NB4 (cell line): ENCODE measurements at regions not wholly inside any gene's neighbourhood (a gene's known extent, or its start where the extent isn't known, plus 50 kb on each side); places are given as distances from the start of the nearest gene placed in this dataset.
"Not testable (repeated sequence)": the region's sequence is repeated elsewhere in the genome, so short reads cannot be mapped to it uniquely, and the experiment has no call there.

ENCODE experiments used
- DNase-seq: peaks from one replicate; pipeline ENCODE4 v3.0.0; 2010; ENCODE audit warnings: low read depth
- H3K4me3 ChIP-seq: one replicate; pipeline ENCODE4 v1.5.1; 2011; ENCODE audit warnings: mild to moderate bottlenecking, low read depth, low read length, moderate library complexity
- CTCF ChIP-seq: IDR thresholded peaks from one replicate; pipeline ENCODE4 v1.5.1; 2012; ENCODE audit warnings: low read depth, low read length
- MAX ChIP-seq: IDR thresholded peaks from 2 replicates; pipeline ENCODE4 v1.6.1; 2011; ENCODE audit warnings: low read depth, low read length
- MYC ChIP-seq: IDR thresholded peaks from 2 replicates; pipeline ENCODE4 v1.6.1; 2011; ENCODE audit warnings: low read depth, low read length
- POLR2A ChIP-seq: IDR thresholded peaks from 2 replicates; pipeline ENCODE4 v1.6.1; 2011; ENCODE audit warnings: mild to moderate bottlenecking; ENCODE audit not compliant: insufficient read length; ENCODE audit errors: extremely low read depth

DNA sequence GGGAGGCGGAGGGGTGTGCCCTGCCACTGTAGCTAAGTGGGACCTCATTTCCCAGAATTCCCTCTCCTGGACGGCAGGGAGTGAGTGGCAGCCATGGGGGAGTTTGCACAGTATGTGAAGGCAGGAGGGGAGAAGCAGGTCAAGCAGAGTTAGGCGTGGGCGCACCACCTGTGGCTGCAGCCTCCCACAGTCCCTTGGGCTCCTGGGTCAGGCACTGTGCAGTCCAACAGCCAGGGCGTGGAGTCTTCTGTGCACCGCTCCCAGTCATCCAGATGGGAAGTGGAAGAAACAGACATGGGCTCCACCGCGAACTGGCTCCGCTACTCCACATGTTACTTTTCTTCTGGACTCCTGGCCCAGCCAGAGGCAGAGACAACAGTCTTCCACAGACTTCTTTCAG is 85.4 kb upstream of the TIAM1 start:
- no peak overlapping the region for H3K4me3 ChIP-seq
- no peak for TF ChIP-seq CTCF
- no peak for TF ChIP-seq MYC
- TF ChIP-seq POLR2A, result no peak
- no peak for TF ChIP-seq MAX
- no peak for DNase-seq

DNA sequence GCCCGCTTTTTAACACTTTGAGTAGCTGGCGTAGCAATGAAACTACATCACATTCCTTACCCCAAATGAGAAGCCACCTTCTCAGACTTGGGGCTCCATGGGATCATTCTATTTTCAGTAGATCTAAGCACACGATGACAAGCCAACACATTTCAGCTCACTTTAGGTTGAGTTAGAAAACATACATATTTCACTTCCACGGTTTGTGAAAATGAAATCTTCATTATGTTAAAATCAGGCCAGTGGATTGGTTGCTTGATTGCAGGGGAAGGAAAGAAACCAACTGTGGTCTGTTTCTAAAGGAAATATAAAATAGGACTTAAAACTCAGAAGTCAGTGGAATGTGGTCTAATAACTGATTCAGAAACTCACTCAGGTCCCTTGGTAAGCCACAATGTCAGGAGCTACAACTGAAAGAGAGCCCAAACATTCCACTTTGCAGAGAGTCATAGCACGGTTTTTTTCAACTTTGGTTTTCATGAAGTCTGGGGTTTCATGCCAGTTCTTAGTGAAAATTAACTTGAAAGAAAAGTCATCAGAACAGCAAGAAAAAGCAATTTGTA is 82.3 kb upstream of the TIAM1 start:
- DNase-seq, result no peak
- H3K4me3 ChIP-seq, result no peak overlapping the region
- TF ChIP-seq POLR2A (no peak), CTCF (no peak)

DNA sequence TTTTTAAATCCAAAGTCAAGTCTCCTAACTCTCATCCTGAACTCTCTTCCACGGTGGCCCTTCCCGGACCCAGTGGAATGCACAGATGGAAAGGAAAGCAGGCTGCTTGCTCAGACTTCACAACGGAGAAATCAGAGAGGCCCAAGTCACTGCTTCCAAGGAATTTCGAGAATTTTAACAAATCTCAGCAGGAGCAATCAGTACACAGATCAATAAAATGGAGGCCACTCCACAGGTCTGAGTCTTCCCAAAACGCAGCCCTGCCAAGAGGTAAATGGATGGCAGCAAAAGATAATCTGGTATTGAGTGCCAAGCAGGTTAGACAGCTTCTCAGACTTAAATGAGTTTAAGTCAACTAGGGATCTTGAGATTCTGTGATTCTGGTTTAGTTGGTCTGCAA is 81.1 kb upstream of the TIAM1 start:
- H3K4me3 ChIP-seq, result no peak overlapping the region
- DNase-seq, result no peak
- TF ChIP-seq POLR2A, result no peak
- no peak for TF ChIP-seq MYC
- TF ChIP-seq CTCF, result no peak
- TF ChIP-seq MAX, result no peak

DNA sequence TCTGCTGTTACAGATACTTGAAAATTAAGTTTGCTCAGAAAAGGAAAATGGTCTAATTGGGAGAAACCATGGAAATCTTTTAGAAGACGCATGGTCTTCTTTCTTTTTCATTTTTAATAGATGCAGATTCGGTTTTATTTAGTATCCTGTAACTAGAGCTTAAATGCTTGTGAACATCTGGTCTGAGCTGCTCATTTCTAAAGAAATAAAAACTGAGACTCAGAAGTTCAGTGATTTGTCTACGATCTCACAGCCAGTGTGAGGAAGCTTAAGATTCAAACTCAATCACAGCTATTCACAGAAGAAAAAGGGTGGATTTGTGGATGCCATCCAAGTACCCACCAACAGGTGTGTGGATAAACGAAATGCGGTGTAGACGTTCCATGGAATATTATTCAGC is 80.0 kb upstream of the TIAM1 start:
- no peak overlapping the region for H3K4me3 ChIP-seq
- no peak for TF ChIP-seq MAX
- DNase-seq, result no peak

- H3K4me3 ChIP-seq, result no peak overlapping the region
- no peak for DNase-seq
- TF ChIP-seq MAX (no peak), MYC (no peak), POLR2A (no peak)
Measured at GRCh38 chr21:31420988-31421387, 76.9 kb upstream of the TIAM1 start.

- no peak overlapping the region for H3K4me3 ChIP-seq
- DNase-seq, result no peak
- TF ChIP-seq MYC, result no peak
- TF ChIP-seq CTCF, result no peak
- no peak for TF ChIP-seq POLR2A
- no peak for TF ChIP-seq MAX
Measured at GRCh38 chr21:31420354-31420753, 76.3 kb upstream of the TIAM1 start.

DNA sequence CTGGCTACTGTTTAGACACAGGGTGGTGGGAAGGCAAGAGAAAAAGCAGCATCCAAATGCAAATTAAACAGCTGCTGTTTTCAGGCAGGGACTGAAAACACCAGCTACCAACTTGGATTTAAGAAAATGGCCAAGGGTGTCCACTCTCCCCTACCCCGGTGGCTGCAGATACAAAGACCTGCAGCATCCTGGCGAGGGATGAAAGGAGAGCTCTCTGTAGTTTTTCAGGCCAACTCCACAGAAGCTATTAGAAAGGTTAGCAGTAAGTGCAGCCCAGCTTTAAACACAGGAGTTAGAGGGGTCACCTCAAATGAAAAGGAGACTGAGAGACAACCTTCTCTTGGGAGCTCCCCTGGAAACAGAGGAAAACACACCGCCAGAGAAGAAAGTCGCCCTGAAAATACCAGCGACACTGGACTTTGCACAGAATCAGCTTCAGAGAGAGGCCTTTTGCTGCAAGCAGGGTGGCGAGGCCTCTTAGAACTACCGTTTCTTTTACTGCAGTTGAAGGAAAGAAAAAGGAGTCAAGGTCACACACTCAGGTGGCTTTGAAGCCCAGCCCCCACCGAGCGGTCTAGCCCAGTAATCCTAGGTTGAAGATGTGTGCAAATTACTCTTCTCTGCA is 74.4 kb upstream of the TIAM1 start:
- no peak overlapping the region for H3K4me3 ChIP-seq
- TF ChIP-seq POLR2A (no peak), CTCF (no peak), MYC (no peak), MAX (no peak)
- no peak for DNase-seq

DNA sequence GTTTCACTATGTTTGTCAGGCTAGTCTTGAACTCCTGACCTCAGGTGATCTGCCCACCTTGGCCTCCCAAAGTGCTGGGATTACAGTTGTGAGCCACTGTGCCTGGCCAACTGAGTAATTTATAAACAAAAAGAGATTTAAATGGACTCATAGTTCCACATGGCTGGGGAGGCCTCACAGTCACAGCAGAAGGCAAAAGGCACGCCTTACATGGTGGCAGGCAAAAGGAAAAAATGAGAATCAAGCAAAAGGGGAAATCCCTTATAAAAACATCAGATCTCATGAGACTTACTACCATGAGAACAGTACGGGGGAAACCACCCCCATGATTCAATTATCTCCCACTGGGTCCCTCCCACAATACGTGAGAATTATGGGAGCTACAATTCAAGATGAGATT is 73.2 kb upstream of the TIAM1 start:
- not testable (repeated sequence) for H3K4me3 ChIP-seq, DNase-seq
